ENCODE measurements at regions not wholly inside any gene's neighbourhood (a gene's known extent, or its start where the extent isn't known, plus 50 kb on each side); places are given as distances from the start of the nearest gene placed in this dataset.
"Not testable (repeated sequence)": the region's sequence is repeated elsewhere in the genome, so short reads cannot be mapped to it uniquely, and the experiment has no call there.

- Mint-ChIP-seq H3K4me1 (no peaks in the 10 kb centered on the region), H3K9me3 (no peaks in the 10 kb centered on the region)
- DNase-seq = no peak
Observed at GRCh38 chr15:91649016-91649415, 204.5 kb upstream of the SLCO3A1 start.

GRCh38 chr15:91649831-91650321 is 203.6 kb upstream of the SLCO3A1 start:
- Mint-ChIP-seq H3K36me3 (no peaks in the 10 kb centered on the region), H3K27me3 (ENCODE audit: low read depth in 3 of 3) (peaks cover 4 to 26% (median 7%) of the 10 kb centered on the region in 3 donors), H3K9me3 (no peaks in the 10 kb centered on the region), H3K4me1 (no peaks in the 10 kb centered on the region), H3K4me3 (no peak overlapping the region), H3K27ac (no peak overlapping the region)
- DNase-seq = no peak

More at GRCh38 chr15:91649016-91649415, 204.5 kb upstream of the SLCO3A1 start:
- Mint-ChIP-seq H3K4me3 (no peak overlapping the region), H3K36me3 (no peaks in the 10 kb centered on the region), H3K27ac (no peak overlapping the region), H3K27me3 (ENCODE audit: low read depth in 3 of 3) (peaks cover 4 to 26% (median 7%) of the 10 kb centered on the region in 3 donors)

GRCh38 chr15:91651251-91651650 is 202.3 kb upstream of the SLCO3A1 start:
- no peak for DNase-seq
- Mint-ChIP-seq H3K27me3 (ENCODE audit: low read depth in 3 of 3) (peaks cover 6 to 33% (median 19%) of the 10 kb centered on the region in 3 donors), H3K27ac (no peak overlapping the region), H3K9me3 (peaks cover 0 to 2% (median 0%) of the 10 kb centered on the region in 6 donors), H3K4me3 (no peak overlapping the region), H3K4me1 (peaks cover 8 to 13% of the 10 kb centered on the region in 2 donors), H3K36me3 (no peaks in the 10 kb centered on the region)

- Mint-ChIP-seq H3K27ac (no peak overlapping the region), H3K36me3 (no peaks in the 10 kb centered on the region), H3K4me1 (peaks cover 9 to 17% of the 10 kb centered on the region in 2 donors), H3K9me3 (peaks cover 0 to 2% (median 0%) of the 10 kb centered on the region in 6 donors), H3K27me3 (ENCODE audit: low read depth in 3 of 3) (peaks cover 6 to 27% (median 18%) of the 10 kb centered on the region in 3 donors), H3K4me3 (no peak overlapping the region)
- no peak for DNase-seq
Observed at GRCh38 chr15:91652610-91653207, 200.8 kb upstream of the SLCO3A1 start.

GRCh38 chr15:91655563-91656290 is 197.8 kb upstream of the SLCO3A1 start:
- peak; percentile 55 to 68 (median 65) for DNase-seq
- H3K4me1 Mint-ChIP-seq = peaks cover 15 to 27% of the 10 kb centered on the region in 2 donors
- peaks cover 11 to 31% (median 18%) of the 10 kb centered on the region in 3 donors for H3K27me3 Mint-ChIP-seq (ENCODE audit: low read depth in 3 of 3)
- peak overlapping the region in 2 of 5 donors; percentile 16 to 57 for H3K4me3 Mint-ChIP-seq
- H3K27ac Mint-ChIP-seq = peak overlapping the region in 4 of 6 donors; percentile 40 to 80 (median 62)
- H3K9me3 Mint-ChIP-seq, H3K36me3 Mint-ChIP-seq: not testable (repeated sequence)

GRCh38 chr15:91660174-91660649 is 193.3 kb upstream of the SLCO3A1 start:
- peaks cover 0 to 2% (median 0%) of the 10 kb centered on the region in 6 donors for H3K9me3 Mint-ChIP-seq
- H3K4me3 Mint-ChIP-seq = no peak overlapping the region
- no peaks in the 10 kb centered on the region for H3K36me3 Mint-ChIP-seq
- peak overlapping the region in 1 of 6 donors; percentile 28 for H3K27ac Mint-ChIP-seq
- peak; percentile 36 to 46 (median 46) for DNase-seq
- peaks cover 15 to 30% of the 10 kb centered on the region in 2 donors for H3K4me1 Mint-ChIP-seq
- peaks cover 9 to 22% (median 9%) of the 10 kb centered on the region in 3 donors for H3K27me3 Mint-ChIP-seq (ENCODE audit: low read depth in 3 of 3)

- Mint-ChIP-seq H3K9me3 (no peaks in the 10 kb centered on the region), H3K4me3 (no peak overlapping the region), H3K4me1 (peaks cover 6 to 15% of the 10 kb centered on the region in 2 donors), H3K27me3 (ENCODE audit: low read depth in 3 of 3) (peaks cover 0 to 8% (median 3%) of the 10 kb centered on the region in 3 donors), H3K27ac (no peak overlapping the region), H3K36me3 (no peaks in the 10 kb centered on the region)
- no peak for DNase-seq
Observed at GRCh38 chr15:91664224-91664836, 189.2 kb upstream of the SLCO3A1 start.

GRCh38 chr15:91665212-91665611 is 188.3 kb upstream of the SLCO3A1 start:
- no peak for DNase-seq
- peaks cover 2 to 11% of the 10 kb centered on the region in 2 donors for H3K4me1 Mint-ChIP-seq
- H3K27ac Mint-ChIP-seq = no peak overlapping the region
- H3K27me3 Mint-ChIP-seq (ENCODE audit: low read depth in 3 of 3) = peaks cover 0 to 7% (median 0%) of the 10 kb centered on the region in 3 donors
- no peaks in the 10 kb centered on the region for H3K36me3 Mint-ChIP-seq
- H3K4me3 Mint-ChIP-seq = no peak overlapping the region
- no peaks in the 10 kb centered on the region for H3K9me3 Mint-ChIP-seq

- no peaks in the 10 kb centered on the region for H3K36me3 Mint-ChIP-seq
- no peak for DNase-seq
- H3K4me3 Mint-ChIP-seq = no peak overlapping the region
- H3K27ac Mint-ChIP-seq = no peak overlapping the region
- peaks cover 0 to 3% (median 3%) of the 10 kb centered on the region in 3 donors for H3K27me3 Mint-ChIP-seq (ENCODE audit: low read depth in 3 of 3)
- no peaks in the 10 kb centered on the region for H3K4me1 Mint-ChIP-seq
- no peaks in the 10 kb centered on the region for H3K9me3 Mint-ChIP-seq
Observed at GRCh38 chr15:91668370-91668769, 185.1 kb upstream of the SLCO3A1 start.

GRCh38 chr15:91670108-91670507 is 183.4 kb upstream of the SLCO3A1 start:
- Mint-ChIP-seq H3K36me3 (peaks cover 0 to 6% (median 6%) of the 10 kb centered on the region in 3 donors), H3K4me1 (no peaks in the 10 kb centered on the region), H3K27ac (no peak overlapping the region), H3K27me3 (ENCODE audit: low read depth in 3 of 3) (peaks cover 2 to 5% (median 3%) of the 10 kb centered on the region in 3 donors), H3K4me3 (no peak overlapping the region), H3K9me3 (peaks cover 1 to 15% (median 11%) of the 10 kb centered on the region in 6 donors)
- DNase-seq = no peak

GRCh38 chr15:91678003-91678402 is 175.5 kb upstream of the SLCO3A1 start:
- H3K4me3 Mint-ChIP-seq = no peak overlapping the region
- no peak overlapping the region for H3K27ac Mint-ChIP-seq
- H3K4me1 Mint-ChIP-seq = no peaks in the 10 kb centered on the region
- peaks cover 1 to 9% (median 5%) of the 10 kb centered on the region in 3 donors for H3K27me3 Mint-ChIP-seq (ENCODE audit: low read depth in 3 of 3)
- no peak for DNase-seq
- H3K9me3 Mint-ChIP-seq = peaks cover 1 to 15% (median 11%) of the 10 kb centered on the region in 6 donors
- H3K36me3 Mint-ChIP-seq = peaks cover 0 to 6% (median 6%) of the 10 kb centered on the region in 3 donors

GRCh38 chr15:91679447-91679846 is 174.1 kb upstream of the SLCO3A1 start:
- no peaks in the 10 kb centered on the region for H3K4me1 Mint-ChIP-seq
- no peak overlapping the region for H3K27ac Mint-ChIP-seq
- peaks cover 0 to 6% (median 5%) of the 10 kb centered on the region in 3 donors for H3K36me3 Mint-ChIP-seq
- no peak overlapping the region for H3K4me3 Mint-ChIP-seq
- no peak for DNase-seq
- H3K9me3 Mint-ChIP-seq = peaks cover 1 to 7% (median 6%) of the 10 kb centered on the region in 6 donors
- H3K27me3 Mint-ChIP-seq (ENCODE audit: low read depth in 3 of 3) = peaks cover 2 to 7% (median 4%) of the 10 kb centered on the region in 3 donors

GRCh38 chr15:91685436-91685835 is 168.1 kb upstream of the SLCO3A1 start:
- Mint-ChIP-seq H3K4me1 (no peaks in the 10 kb centered on the region), H3K27ac (no peak overlapping the region), H3K9me3 (no peaks in the 10 kb centered on the region), H3K27me3 (ENCODE audit: low read depth in 3 of 3) (peaks cover 0 to 8% (median 8%) of the 10 kb centered on the region in 3 donors), H3K36me3 (no peaks in the 10 kb centered on the region), H3K4me3 (no peak overlapping the region)
- no peak for DNase-seq
